ENCODE measurements at regions not wholly inside any gene's neighbourhood (a gene's known extent, or its start where the extent isn't known, plus 50 kb on each side); places are given as distances from the start of the nearest gene placed in this dataset.

- WGBS, 2 experiments (ENCODE audit: extremely low coverage in 1 of 2, insufficient coverage in 1 of 2, insufficient read length in 1 of 2, insufficient replicate concordance in 2 of 2, low coverage in 1 of 2, low lambda C conversion rate in 2 of 2, missing lambda C conversion rate in 1 of 2), result 92% methylated on average over 1 of the region's 1 CpG; no CpG with 5 or more reads in 1 of the 2 experiments
- POLR2A ChIA-PET (ENCODE audit: partially characterized antibody), result no interaction called here
- TF ChIP-seq, protein P1, sequence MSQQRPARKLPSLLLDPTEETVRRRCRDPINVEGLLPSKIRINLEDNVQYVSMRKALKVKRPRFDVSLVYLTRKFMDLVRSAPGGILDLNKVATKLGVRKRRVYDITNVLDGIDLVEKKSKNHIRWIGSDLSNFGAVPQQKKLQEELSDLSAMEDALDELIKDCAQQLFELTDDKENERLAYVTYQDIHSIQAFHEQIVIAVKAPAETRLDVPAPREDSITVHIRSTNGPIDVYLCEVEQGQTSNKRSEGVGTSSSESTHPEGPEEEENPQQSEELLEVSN (IDR thresholded peaks at IDR 0.05), result no peak
- TF ChIP-seq GABPA (IDR thresholded peaks at IDR 0.05; ENCODE audit: borderline replicate concordance, insufficient read depth, low read length) (no peak), YY1 (IDR thresholded peaks at IDR 0.05; ENCODE audit: low read depth, low read length) (no peak)
Observed at GRCh38 chr6:119524410-119524809, 174.8 kb upstream of the MAN1A1 start.

More at GRCh38 chr6:119524410-119524809, 174.8 kb upstream of the MAN1A1 start:
- H3K27me3 ChIP-seq (replicated peaks in 1 of 4; ENCODE audit: control insufficient read depth in 3 of 4, extremely low read depth in 1 of 4, insufficient read depth in 3 of 4, low read length in 3 of 4), result no peaks in the 10 kb centered on the region
- no peak for DNase-seq (ENCODE audit: low read depth in 1 of 2, low spot score in 2 of 2)
- no peak overlapping the region for H4K8ac ChIP-seq (ENCODE audit: extremely low read depth, insufficient read depth, low read length)
- H3K36me3 ChIP-seq (ENCODE audit: control insufficient read depth in 2 of 4, insufficient read depth in 4 of 4, low read length in 3 of 4), result no peaks in the 10 kb centered on the region
- no peak overlapping the region for H2BK20ac ChIP-seq (ENCODE audit: low read length)
- no peak overlapping the region for H3K4ac ChIP-seq (replicated peaks; ENCODE audit: insufficient read length, low read depth, low read length)
- no peak overlapping the region for H3K4me3 ChIP-seq (ENCODE audit: extremely low read depth in 1 of 4, insufficient read depth in 2 of 4, low read depth in 3 of 4, low read length in 4 of 4)
- no peak overlapping the region for H3K14ac ChIP-seq (ENCODE audit: insufficient read length)
- no peaks in the 10 kb centered on the region for H4K20me1 ChIP-seq (replicated peaks in 1 of 2; ENCODE audit: control insufficient read depth in 1 of 2, insufficient read depth in 2 of 2, low read length in 2 of 2)
- H2BK15ac ChIP-seq (ENCODE audit: low read length), result no peak overlapping the region
- no peak overlapping the region for H2BK12ac ChIP-seq (ENCODE audit: low read depth, low read length)
- H3K79me1 ChIP-seq (ENCODE audit: low read depth, low read length), result no peaks in the 10 kb centered on the region
- H4K91ac ChIP-seq (replicated peaks; ENCODE audit: insufficient read length, low read length), result no peak overlapping the region
- no peak overlapping the region for H3K27ac ChIP-seq (ENCODE audit: low read depth, low read length)
- H3K9me3 ChIP-seq (ENCODE audit: insufficient read depth in 2 of 2, low read depth in 1 of 2, low read length in 1 of 2), result no peaks in the 10 kb centered on the region
- H3K18ac ChIP-seq (ENCODE audit: extremely low read depth, low read length), result no peak overlapping the region
- no peak overlapping the region for H2AK5ac ChIP-seq (ENCODE audit: low read depth, low read length)
- H3K23me2 ChIP-seq (ENCODE audit: low read depth, low read length), result no peaks in the 10 kb centered on the region
- no peak overlapping the region for H4K5ac ChIP-seq (ENCODE audit: insufficient read length, low read depth, low read length)
- no peak overlapping the region for H2BK120ac ChIP-seq (replicated peaks; ENCODE audit: low read depth, low read length)
- H2BK5ac ChIP-seq (ENCODE audit: low read depth, low read length), result no peak overlapping the region
- no peaks in the 10 kb centered on the region for H3K79me2 ChIP-seq (ENCODE audit: control insufficient read depth in 1 of 2, insufficient read depth in 2 of 2, low read length in 2 of 2)
- H3K23ac ChIP-seq (ENCODE audit: insufficient read length), result no peak overlapping the region
- no peak overlapping the region for H3K4me2 ChIP-seq (ENCODE audit: insufficient read depth in 1 of 2, low read depth in 2 of 2, low read length in 2 of 2)
- H3K9ac ChIP-seq (replicated peaks in 1 of 4; ENCODE audit: extremely low read depth in 1 of 4, low read depth in 3 of 4, low read length in 3 of 4), result no peak overlapping the region
- CTCF ChIA-PET (ENCODE audit: partially characterized antibody), result interaction anchor here (1.5 kb wide), 1 partner anchor 11 kb away, joined by 3 read pairs; no protein-coding TSS in a partner anchor
- no peak overlapping the region for H3K56ac ChIP-seq (replicated peaks; ENCODE audit: insufficient read length, low read depth, low read length)
- FAIRE-seq, result no peak
- no peak overlapping the region for H2AFZ ChIP-seq (ENCODE audit: low read length)
- peaks cover 0 to 6% (median 2%) of the 10 kb centered on the region in 4 experiments; a peak in 2 of 7 replicates for H3K4me1 ChIP-seq (replicated peaks in 1 of 4; ENCODE audit: control insufficient read depth in 3 of 4, insufficient read depth in 4 of 4, low read length in 3 of 4)
